ENCODE measurements at regions not wholly inside any gene's neighbourhood (a gene's known extent, or its start where the extent isn't known, plus 50 kb on each side); places are given as distances from the start of the nearest gene placed in this dataset.
A peak's percentile ranks its signal among the peaks of the same experiment; 100 is the strongest.

GRCh38 chr2:65980531-65980930 is 454.4 kb upstream of the MEIS1 start:
- H4K20me1 ChIP-seq (ENCODE audit: insufficient read depth, low read length) = no peaks in the 10 kb centered on the region
- H3K9me2 ChIP-seq (replicated peaks; ENCODE audit: insufficient read depth, low read length) = no peaks in the 10 kb centered on the region
- H3K27ac ChIP-seq (ENCODE audit: low read length) = peak overlapping the region; percentile 3; the same call in 1 of the 2 replicates
- H3K4me1 ChIP-seq (ENCODE audit: low read length) = peaks cover 13% of the 10 kb centered on the region
- H3K9ac ChIP-seq (ENCODE audit: low read length) = no peak overlapping the region
- H2AFZ ChIP-seq (ENCODE audit: low read length) = no peak overlapping the region
- H3K4me3 ChIP-seq (ENCODE audit: low read length) = no peak overlapping the region
- H3K4me2 ChIP-seq (ENCODE audit: low read depth, low read length) = 0 out of 2 replicates have a peak overlapping the region, but pooled peaks have one; percentile 11
- no peaks in the 10 kb centered on the region for H3K27me3 ChIP-seq (replicated peaks; ENCODE audit: insufficient read depth, low read length)
- H3K36me3 ChIP-seq (replicated peaks; ENCODE audit: insufficient read depth, low read length) = no peaks in the 10 kb centered on the region
- DNase-seq = peak; percentile 41
- TF ChIP-seq CTCF (IDR thresholded peaks at IDR 0.05; ENCODE audit: low read length) = no peak
- no peak for TF ChIP-seq EZH2phosphoT487 (IDR thresholded peaks at IDR 0.05; ENCODE audit: low read length)
- no peak for TF ChIP-seq EZH2 (optimal IDR thresholded peaks at IDR 0.05; ENCODE audit: low read depth, low read length)
- no peaks in the 10 kb centered on the region for H3K79me2 ChIP-seq (ENCODE audit: low read length)
- no peaks in the 10 kb centered on the region for H3F3A ChIP-seq (ENCODE audit: insufficient read depth, low read length)
- no peaks in the 10 kb centered on the region for H3K9me3 ChIP-seq (replicated peaks; ENCODE audit: insufficient read depth, low read length)

GRCh38 chr2:65979446-65979845 is 455.5 kb upstream of the MEIS1 start:
- no peaks in the 10 kb centered on the region for H3F3A ChIP-seq (ENCODE audit: insufficient read depth, low read length)
- no peaks in the 10 kb centered on the region for H3K36me3 ChIP-seq (replicated peaks; ENCODE audit: insufficient read depth, low read length)
- H3K9me3 ChIP-seq (replicated peaks; ENCODE audit: insufficient read depth, low read length) = no peaks in the 10 kb centered on the region
- no peak overlapping the region for H3K4me2 ChIP-seq (ENCODE audit: low read depth, low read length)
- H2AFZ ChIP-seq (ENCODE audit: low read length) = no peak overlapping the region
- H3K9me2 ChIP-seq (replicated peaks; ENCODE audit: insufficient read depth, low read length) = no peaks in the 10 kb centered on the region
- no peaks in the 10 kb centered on the region for H4K20me1 ChIP-seq (ENCODE audit: insufficient read depth, low read length)
- no peaks in the 10 kb centered on the region for H3K27me3 ChIP-seq (replicated peaks; ENCODE audit: insufficient read depth, low read length)
- H3K79me2 ChIP-seq (ENCODE audit: low read length) = no peaks in the 10 kb centered on the region
- peaks cover 13% of the 10 kb centered on the region for H3K4me1 ChIP-seq (ENCODE audit: low read length)
- H3K4me3 ChIP-seq (ENCODE audit: low read length) = no peak overlapping the region
- no peak for TF ChIP-seq CTCF (IDR thresholded peaks at IDR 0.05; ENCODE audit: low read length)
- no peak overlapping the region for H3K27ac ChIP-seq (ENCODE audit: low read length)
- no peak for DNase-seq
- H3K9ac ChIP-seq (ENCODE audit: low read length) = no peak overlapping the region

GRCh38 chr2:65974067-65974723 is 460.7 kb upstream of the MEIS1 start:
- Histone ChIP-seq H3F3A (ENCODE audit: insufficient read depth, low read length) (no peaks in the 10 kb centered on the region), H3K9ac (ENCODE audit: low read length) (no peak overlapping the region), H3K4me1 (ENCODE audit: low read length) (no peaks in the 10 kb centered on the region), H2AFZ (ENCODE audit: low read length) (no peak overlapping the region), H4K20me1 (ENCODE audit: insufficient read depth, low read length) (no peaks in the 10 kb centered on the region), H3K79me2 (ENCODE audit: low read length) (no peaks in the 10 kb centered on the region), H3K27me3 (replicated peaks; ENCODE audit: insufficient read depth, low read length) (no peaks in the 10 kb centered on the region), H3K4me2 (ENCODE audit: low read depth, low read length) (no peak overlapping the region), H3K9me3 (replicated peaks; ENCODE audit: insufficient read depth, low read length) (no peaks in the 10 kb centered on the region), H3K9me2 (replicated peaks; ENCODE audit: insufficient read depth, low read length) (no peaks in the 10 kb centered on the region), H3K4me3 (ENCODE audit: low read length) (no peak overlapping the region), H3K36me3 (replicated peaks; ENCODE audit: insufficient read depth, low read length) (no peaks in the 10 kb centered on the region), H3K27ac (ENCODE audit: low read length) (no peak overlapping the region)
- DNase-seq = no peak
- TF ChIP-seq EZH2phosphoT487 (IDR thresholded peaks at IDR 0.05; ENCODE audit: low read length) (no peak), CTCF (IDR thresholded peaks at IDR 0.05; ENCODE audit: low read length) (peak; percentile 36)
